CMK (cell line): ENCODE measurements at regions not wholly inside any gene's neighbourhood (a gene's known extent, or its start where the extent isn't known, plus 50 kb on each side); places are given as distances from the start of the nearest gene placed in this dataset.
"Not testable (repeated sequence)": the region's sequence is repeated elsewhere in the genome, so short reads cannot be mapped to it uniquely, and the experiment has no call there.

ENCODE experiments used
- DNase-seq: peaks from one replicate; pipeline ENCODE4 v3.0.0-alpha.2; 2010; ENCODE audit warnings: low read depth

- DNase-seq = no peak
Observed at GRCh38 chr12:59517522-59517921, 78.3 kb upstream of the SLC16A7 start.

GRCh38 chr12:59500915-59501314 lies 94.9 kb upstream of the SLC16A7 start:
- no peak for DNase-seq

DNA sequence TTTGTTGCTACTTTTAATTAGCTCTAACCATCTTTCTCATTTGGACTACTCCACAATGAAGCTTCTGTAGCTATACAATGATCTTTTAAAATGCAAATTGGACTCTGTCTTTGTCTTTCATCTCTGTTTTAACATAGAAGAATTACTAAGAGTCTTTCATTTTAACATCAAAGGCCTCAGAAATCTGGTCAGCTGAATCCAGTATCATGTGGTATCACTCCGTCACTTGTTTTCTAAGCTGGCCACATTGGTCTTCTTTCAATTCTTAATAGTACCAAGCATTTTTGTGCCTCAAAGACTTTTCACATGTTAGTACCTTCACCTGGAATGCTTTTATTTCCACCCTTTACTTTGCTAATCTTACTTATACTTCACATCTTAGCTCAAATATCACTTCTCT lies 95.5 kb upstream of the SLC16A7 start:
- no peak for DNase-seq

- no peak for DNase-seq
Observed at GRCh38 chr12:59499774-59500173, 96.1 kb upstream of the SLC16A7 start.

GRCh38 chr12:59494617-59495016 lies 101.2 kb upstream of the SLC16A7 start:
- no peak for DNase-seq

DNA sequence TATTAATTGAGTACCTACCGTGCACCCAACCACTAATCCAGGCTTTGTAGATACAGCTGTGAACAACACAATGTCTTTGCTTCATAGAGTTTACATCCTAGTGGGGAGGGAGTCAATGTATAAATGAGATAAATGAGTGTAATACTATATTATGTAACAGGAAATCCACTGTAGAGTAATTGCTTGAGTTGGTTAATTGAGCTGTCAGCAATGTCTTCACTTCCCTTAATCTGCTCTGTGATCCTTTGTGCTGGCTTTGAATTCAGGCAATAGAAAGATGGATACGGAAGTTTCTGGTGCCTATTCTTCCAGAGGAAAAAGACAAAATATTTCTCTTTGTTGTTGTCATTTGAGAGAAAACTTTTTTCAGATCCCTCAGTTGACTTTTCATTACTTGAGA lies 104.0 kb upstream of the SLC16A7 start:
- DNase-seq = no peak

- no peak for DNase-seq
Observed at GRCh38 chr12:59486827-59487226, 109.0 kb upstream of the SLC16A7 start.

- DNase-seq = no peak
Observed at GRCh38 chr12:59484575-59484974, 111.3 kb upstream of the SLC16A7 start.

DNA sequence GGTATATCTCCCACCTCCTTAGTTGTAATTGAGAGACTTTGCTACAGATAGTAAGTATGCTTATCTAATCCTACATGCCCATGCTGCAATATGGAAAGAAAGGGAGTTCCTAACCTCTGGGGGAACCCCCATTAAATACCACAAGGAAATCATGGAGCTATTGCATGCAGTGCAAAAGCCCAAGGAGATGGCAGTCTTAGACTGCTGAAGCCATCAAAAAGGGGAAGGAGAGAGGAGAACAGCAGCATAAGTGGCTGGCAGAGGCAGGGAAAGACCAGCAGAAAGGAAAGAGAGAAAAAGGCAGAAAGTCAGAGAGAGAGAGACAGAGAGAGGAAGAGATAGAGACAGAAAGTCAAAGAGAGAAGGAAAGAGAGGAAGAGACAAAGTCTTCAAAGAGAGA lies 121.6 kb upstream of the SLC16A7 start:
- not testable (repeated sequence) for DNase-seq

DNA sequence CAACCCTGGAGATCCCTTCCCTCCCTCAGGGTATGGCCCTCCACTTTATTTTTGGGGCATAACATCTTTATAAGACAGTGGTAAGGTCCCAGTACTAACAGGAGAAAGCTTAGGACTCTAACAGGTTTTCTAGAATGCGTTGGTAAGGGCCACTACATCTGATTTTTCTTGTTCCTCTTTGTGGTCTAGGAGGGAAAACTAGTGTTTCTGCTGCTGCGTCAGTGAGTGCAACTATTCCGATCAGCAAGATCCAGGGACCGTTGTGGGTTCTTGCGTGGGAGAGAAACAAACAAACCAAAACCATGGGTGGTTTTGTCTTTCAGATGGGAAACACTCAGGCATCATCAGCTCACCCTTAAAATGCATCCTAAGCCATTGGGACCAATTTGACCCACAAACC lies 123.6 kb upstream of the SLC16A7 start:
- peak; percentile 49 for DNase-seq

GRCh38 chr12:59459966-59460660 lies 135.7 kb upstream of the SLC16A7 start:
- no peak for DNase-seq

- no peak for DNase-seq
Observed at GRCh38 chr12:59453475-59453874, 142.4 kb upstream of the SLC16A7 start.

GRCh38 chr12:59452746-59453145 lies 143.1 kb upstream of the SLC16A7 start:
- no peak for DNase-seq

DNA sequence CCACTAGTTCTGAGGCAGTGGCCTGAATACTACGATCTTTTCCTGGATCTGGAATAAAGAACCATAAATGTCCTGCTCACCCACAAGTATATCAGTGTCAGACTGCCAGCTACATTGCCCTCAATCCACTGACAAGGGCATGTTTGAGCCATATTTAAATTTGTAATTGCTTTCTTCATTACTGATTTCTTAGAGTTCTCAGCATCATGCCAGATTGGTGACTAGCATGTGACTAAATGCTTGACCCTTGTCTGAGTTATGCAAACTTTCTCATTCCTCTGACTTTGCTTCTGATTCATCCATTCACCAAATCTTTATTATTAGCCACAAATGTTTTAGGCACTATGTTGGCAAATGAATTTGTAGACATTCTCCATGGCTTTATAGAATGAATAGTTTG lies 143.6 kb upstream of the SLC16A7 start:
- no peak for DNase-seq

DNA sequence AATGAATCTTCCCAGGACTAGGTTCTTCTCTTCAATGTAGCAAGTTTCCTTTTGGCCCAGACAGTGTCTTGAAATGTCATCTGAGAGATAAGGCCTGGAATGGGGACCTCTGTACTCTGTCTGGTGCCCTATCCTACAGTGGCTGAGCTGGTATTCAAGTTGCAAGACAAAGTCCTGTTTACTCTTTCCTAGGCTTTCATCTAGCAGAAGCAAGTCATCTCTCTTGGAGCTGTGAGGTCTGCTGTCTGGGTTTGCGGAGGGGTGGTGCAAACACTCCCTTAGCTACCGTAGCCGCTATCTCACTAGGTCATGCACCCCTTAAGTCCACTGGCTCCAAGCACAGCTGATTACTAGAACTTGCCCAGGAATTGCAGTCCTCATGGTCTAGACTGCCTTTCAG lies 149.7 kb upstream of the SLC16A7 start:
- DNase-seq = no peak

GRCh38 chr12:59444932-59445331 lies 150.9 kb upstream of the SLC16A7 start:
- no peak for DNase-seq

GRCh38 chr12:59432057-59432456 lies 163.8 kb upstream of the SLC16A7 start:
- no peak for DNase-seq

- no peak for DNase-seq
Observed at GRCh38 chr12:59431266-59431665, 164.6 kb upstream of the SLC16A7 start.

DNA sequence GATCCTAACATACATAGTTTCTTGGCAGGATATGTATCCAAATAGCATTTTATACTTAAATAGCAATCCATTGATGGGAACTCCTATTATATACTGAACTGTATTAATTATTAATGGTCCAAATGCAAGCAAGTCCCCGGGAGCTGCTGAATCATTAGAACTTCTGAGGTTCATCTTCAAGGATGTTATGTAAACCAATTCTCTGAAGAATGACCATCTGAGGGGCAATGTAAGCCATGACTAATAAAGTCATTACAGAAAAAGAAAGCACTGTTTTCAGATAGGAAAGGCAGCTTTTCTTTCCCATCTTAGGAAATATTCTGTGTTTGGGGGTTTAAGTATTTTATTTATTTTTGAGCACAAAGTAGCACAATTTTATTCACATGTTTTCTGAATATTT lies 166.1 kb upstream of the SLC16A7 start:
- no peak for DNase-seq

GRCh38 chr12:59425798-59426197 lies 170.0 kb upstream of the SLC16A7 start:
- DNase-seq = no peak

- DNase-seq = not testable (repeated sequence)
Observed at GRCh38 chr12:59424666-59425065, 171.2 kb upstream of the SLC16A7 start.

GRCh38 chr12:59414051-59414450 lies 181.8 kb upstream of the SLC16A7 start:
- no peak for DNase-seq

GRCh38 chr12:59408431-59408830 lies 187.4 kb upstream of the SLC16A7 start:
- no peak for DNase-seq

DNA sequence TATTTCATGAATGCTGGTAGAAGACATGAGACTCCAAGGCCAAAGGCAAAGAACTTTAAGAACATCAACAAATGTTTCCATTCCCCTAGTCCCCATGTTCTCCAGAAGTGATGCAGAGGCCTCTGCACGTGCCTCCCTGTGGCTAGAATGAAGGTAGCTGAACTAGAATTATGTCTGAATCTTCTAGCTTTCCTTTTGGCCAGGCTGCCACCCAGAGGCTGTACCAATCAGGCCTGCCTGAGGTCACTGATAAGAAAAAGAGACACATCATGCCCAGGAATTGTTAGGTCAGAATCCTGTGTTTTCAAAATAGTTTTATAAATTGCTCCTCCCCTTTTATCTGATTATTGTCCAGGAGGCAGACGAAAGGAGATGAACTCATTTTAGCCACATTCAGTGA lies 188.0 kb upstream of the SLC16A7 start:
- no peak for DNase-seq

- DNase-seq = no peak
Observed at GRCh38 chr12:59405992-59406391, 189.8 kb upstream of the SLC16A7 start.
